CD4-positive, alpha-beta T cell (primary cell): ENCODE measurements at regions not wholly inside any gene's neighbourhood (a gene's known extent, or its start where the extent isn't known, plus 50 kb on each side); places are given as distances from the start of the nearest gene placed in this dataset.

ENCODE experiments used
- ATAC-seq: fragments of 200-7000 bp; cut with Tn5 transposase; one replicate; pipeline ENCODE4 v1.10.0; 2022; ENCODE audit warnings: mild to moderate bottlenecking; ENCODE audit not compliant: poor library complexity
- CTCF ChIA-PET: fragments of 350-600 bp; sonication (Branson Sonifier 250); formaldehyde crosslinking; loops from one replicate; lab custom pipeline; 2021; ENCODE audit warnings: antibody characterized with exemption, inconsistent platforms; lab: Charles Lee
- POLR2A ChIA-PET: fragments of 350-600 bp; sonication (Branson Sonifier 250); formaldehyde crosslinking; loops from one replicate; lab custom pipeline; 2021; ENCODE audit warnings: antibody characterized with exemption, inconsistent platforms; lab: Charles Lee
- DNase-seq, 14 experiments: peaks; one replicate each; pipeline ENCODE4 v3.0.0-alpha.2; 2013 to 2020; ENCODE audit warnings: mixed read lengths in 2 of 14
- H3K27ac ChIP-seq, 2 donors: one replicate each; pipeline versions ENCODE4 v1.5.1 to v1.7.0; 2013; ENCODE audit warnings: low read length in 2 of 2, low read depth in 1 of 2, mild to moderate bottlenecking in 1 of 2
- H3K27me3 ChIP-seq, 2 experiments: 1 replicate in 1 of 2; 2 replicates in 1 of 2; pipeline versions ENCODE4 v1.6.1 to v1.7.0; 2013; ENCODE audit warnings: low read length in 2 of 2, control low read depth in 1 of 2, mild to moderate bottlenecking in 1 of 2, moderate library complexity in 1 of 2; ENCODE audit not compliant: insufficient read depth in 2 of 2, control insufficient read depth in 1 of 2
- H3K36me3 ChIP-seq: one replicate; pipeline ENCODE4 v1.6.1; 2013; ENCODE audit warnings: low read length, control low read depth; ENCODE audit not compliant: insufficient read depth
- H3K4me1 ChIP-seq: one replicate; pipeline ENCODE4 v1.6.1; 2013; ENCODE audit warnings: low read length, control low read depth; ENCODE audit not compliant: insufficient read depth
- H3K4me3 ChIP-seq: one replicate; pipeline ENCODE4 v1.5.1; 2013; ENCODE audit warnings: mild to moderate bottlenecking, low read length, moderate library complexity
- H3K9me3 ChIP-seq, 2 experiments: 1 replicate in 1 of 2; 2 replicates in 1 of 2; pipeline versions ENCODE4 v1.6.1 to v1.7.0; 2013; ENCODE audit warnings: low read length in 2 of 2, mild to moderate bottlenecking in 2 of 2, control low read depth in 1 of 2, moderate library complexity in 1 of 2; ENCODE audit not compliant: control insufficient read depth in 1 of 2, insufficient read depth in 1 of 2
- H3K27ac Mint-ChIP-seq: one replicate; pipeline ENCODE4 v1.8.0; 2020; ENCODE audit warnings: mixed read lengths
- H3K27me3 Mint-ChIP-seq: one replicate; pipeline ENCODE4 v1.8.0; 2021; ENCODE audit warnings: mixed read lengths
- H3K36me3 Mint-ChIP-seq: one replicate; pipeline ENCODE4 v1.8.0; 2021; ENCODE audit warnings: low read depth, mixed read lengths
- H3K4me1 Mint-ChIP-seq: one replicate; pipeline ENCODE4 v1.8.0; 2021; ENCODE audit warnings: low read depth, mixed read lengths
- H3K4me3 Mint-ChIP-seq: one replicate; pipeline ENCODE4 v1.8.0; 2020; ENCODE audit warnings: mild to moderate bottlenecking, mixed read lengths
- H3K9me3 Mint-ChIP-seq: one replicate; pipeline ENCODE4 v1.8.0; 2020; ENCODE audit warnings: mixed read lengths
- CTCF ChIP-seq: fragments of 200-600 bp; IDR thresholded peaks from one replicate; pipeline ENCODE4 v1.8.0; 2022; ENCODE audit warnings: antibody characterized with exemption, mild to moderate bottlenecking
- intact Hi-C, 2 experiments: fragments of 100-400 bp; cut with DNase I in 1 of 2; cut with micrococcal nuclease in 1 of 2; formaldehyde crosslinking; loops; one replicate each; pipeline versions ENCODE4 v1.15.1 to v1.9.0; 2023 to 2025; cut with DNase I, micrococcal nuclease

GRCh38 chr4:96509039-96509741 is 669.3 kb downstream of the PDHA2 start:
- ChIA-PET POLR2A (no interaction called here), CTCF (no interaction called here)
- TF ChIP-seq CTCF, result no peak
- intact Hi-C loops, result no loop called here
- Histone ChIP-seq H3K4me1 (no peaks in the 10 kb centered on the region), H3K4me3 (no peak overlapping the region), H3K27me3 (no peaks in the 10 kb centered on the region), H3K27ac (no peak overlapping the region), H3K36me3 (no peaks in the 10 kb centered on the region), H3K9me3 (peaks cover 0 to 7% of the 10 kb centered on the region in 2 experiments)
- no peak overlapping the region for H3K4me3 Mint-ChIP-seq
- H3K4me1 Mint-ChIP-seq, result no peaks in the 10 kb centered on the region
- H3K36me3 Mint-ChIP-seq, result no peaks in the 10 kb centered on the region
- H3K27me3 Mint-ChIP-seq, result no peaks in the 10 kb centered on the region
- no peak for ATAC-seq
- DNase-seq, result no peak
- H3K9me3 Mint-ChIP-seq, result peaks cover 2% of the 10 kb centered on the region
- H3K27ac Mint-ChIP-seq, result no peak overlapping the region

GRCh38 chr4:96519291-96519690 is 679.4 kb downstream of the PDHA2 start:
- intact Hi-C loops, result no loop called here
- Histone ChIP-seq H3K9me3 (peaks cover 0 to 8% of the 10 kb centered on the region in 2 experiments), H3K4me3 (no peak overlapping the region), H3K27me3 (no peaks in the 10 kb centered on the region), H3K4me1 (no peaks in the 10 kb centered on the region), H3K27ac (no peak overlapping the region), H3K36me3 (no peaks in the 10 kb centered on the region)
- no peaks in the 10 kb centered on the region for H3K27me3 Mint-ChIP-seq
- no peak for DNase-seq
- no peak for TF ChIP-seq CTCF
- H3K4me3 Mint-ChIP-seq, result no peak overlapping the region
- ATAC-seq, result no peak
- CTCF ChIA-PET, result no interaction called here
- H3K36me3 Mint-ChIP-seq, result no peaks in the 10 kb centered on the region
- H3K9me3 Mint-ChIP-seq, result peaks cover 3% of the 10 kb centered on the region
- POLR2A ChIA-PET, result no interaction called here
- no peak overlapping the region for H3K27ac Mint-ChIP-seq
- no peaks in the 10 kb centered on the region for H3K4me1 Mint-ChIP-seq

GRCh38 chr4:96521046-96521536 is 681.2 kb downstream of the PDHA2 start:
- ATAC-seq (no peak), DNase-seq (no peak)
- H3K27me3 Mint-ChIP-seq, result no peaks in the 10 kb centered on the region
- no peaks in the 10 kb centered on the region for H3K4me1 ChIP-seq
- H3K27ac Mint-ChIP-seq, result no peak overlapping the region
- ChIA-PET CTCF (no interaction called here), POLR2A (no interaction called here)
- H3K36me3 Mint-ChIP-seq, result no peaks in the 10 kb centered on the region
- H3K4me1 Mint-ChIP-seq, result no peaks in the 10 kb centered on the region
- no peaks in the 10 kb centered on the region for H3K36me3 ChIP-seq
- H3K27me3 ChIP-seq, result no peaks in the 10 kb centered on the region
- no peak overlapping the region for H3K27ac ChIP-seq
- peaks cover 0 to 8% of the 10 kb centered on the region in 2 experiments for H3K9me3 ChIP-seq
- TF ChIP-seq CTCF, result no peak
- no peak overlapping the region for H3K4me3 Mint-ChIP-seq
- intact Hi-C loops, result no loop called here
- H3K4me3 ChIP-seq, result no peak overlapping the region
- H3K9me3 Mint-ChIP-seq, result peaks cover 3% of the 10 kb centered on the region
